NCI-H146 treated with DMSO at 0.1 percent for 48 hours (cell line): ENCODE measurements at regions not wholly inside any gene's neighbourhood (a gene's known extent, or its start where the extent isn't known, plus 50 kb on each side); places are given as distances from the start of the nearest gene placed in this dataset.

ENCODE experiments used
- DNase-seq: peaks from one replicate; lab custom pipeline; 2025; ENCODE audit not compliant: unreplicated experiment; lab: John Stamatoyannopoulos, UW

DNA sequence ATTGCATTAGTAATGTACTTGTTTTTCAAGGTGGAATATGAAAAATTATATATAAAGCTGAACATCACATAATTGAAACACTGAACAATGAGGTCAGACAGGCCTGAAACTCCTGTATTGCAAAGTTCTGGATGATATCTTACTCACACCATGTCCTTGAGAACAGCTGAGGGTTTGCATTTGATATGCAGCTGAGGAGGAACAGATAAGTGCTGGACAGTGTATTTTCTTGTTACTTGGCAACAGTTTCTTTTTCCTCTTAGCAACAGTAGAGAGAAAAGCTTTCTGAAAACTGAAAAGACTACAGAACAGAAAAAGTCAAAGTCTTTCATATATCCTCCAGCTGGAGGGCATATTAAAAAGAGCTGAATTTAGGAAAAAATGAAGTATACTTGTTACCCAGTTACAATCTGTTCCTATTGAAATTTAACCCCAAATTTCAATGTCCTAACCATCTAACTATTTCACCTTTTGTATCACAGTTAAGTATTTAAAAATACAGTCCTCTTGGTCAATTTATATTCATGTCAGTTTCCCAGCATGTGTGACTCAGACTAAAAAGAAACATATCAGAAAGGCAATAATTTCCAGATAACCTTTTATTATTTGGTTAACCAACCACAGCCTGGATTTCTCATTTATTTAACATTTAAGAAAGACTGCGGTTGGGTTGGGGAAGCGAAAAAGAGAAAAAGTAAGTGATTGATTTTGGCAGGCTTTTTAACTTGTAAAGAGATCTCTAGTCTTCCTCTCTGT, 733.0 kb upstream of the DPPA4 start:
- DNase-seq = no peak

DNA sequence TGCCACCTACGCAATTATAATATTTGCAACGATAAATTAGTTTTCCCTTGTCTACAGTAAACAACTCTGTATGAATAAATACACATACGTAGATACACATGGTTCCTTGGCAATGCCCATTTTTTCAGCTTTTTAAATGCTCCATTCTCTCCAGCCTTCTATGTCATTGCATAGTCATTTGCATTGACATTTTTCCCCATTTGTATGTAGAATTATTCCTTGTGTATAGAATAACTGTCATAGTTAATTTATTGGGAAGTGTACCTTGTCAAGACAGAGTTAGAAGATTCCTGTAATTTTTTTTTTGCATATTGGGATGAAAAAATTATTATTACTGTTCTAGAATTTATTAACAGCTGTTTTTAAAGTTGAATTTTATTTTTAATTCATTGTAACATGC, 736.7 kb upstream of the DPPA4 start:
- no peak for DNase-seq

DNA sequence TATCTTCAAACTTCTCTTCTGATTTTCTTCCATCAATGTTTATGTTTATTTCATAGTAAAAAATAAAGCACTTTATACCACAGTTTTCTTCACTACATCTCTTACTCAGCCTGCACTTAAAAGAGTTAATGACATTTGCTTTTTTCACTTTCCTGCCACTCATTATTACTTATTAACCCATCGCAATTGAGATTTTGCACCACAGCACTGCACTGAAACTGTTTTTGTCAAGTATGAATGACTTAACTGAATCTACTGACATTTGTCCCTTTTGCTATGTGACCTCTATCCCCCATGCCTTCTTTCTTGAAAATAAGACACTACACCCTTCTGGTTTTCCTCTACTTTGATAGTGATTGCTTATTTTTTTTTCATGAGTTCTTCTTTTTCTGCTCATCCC, 739.7 kb upstream of the DPPA4 start:
- DNase-seq = no peak

DNA sequence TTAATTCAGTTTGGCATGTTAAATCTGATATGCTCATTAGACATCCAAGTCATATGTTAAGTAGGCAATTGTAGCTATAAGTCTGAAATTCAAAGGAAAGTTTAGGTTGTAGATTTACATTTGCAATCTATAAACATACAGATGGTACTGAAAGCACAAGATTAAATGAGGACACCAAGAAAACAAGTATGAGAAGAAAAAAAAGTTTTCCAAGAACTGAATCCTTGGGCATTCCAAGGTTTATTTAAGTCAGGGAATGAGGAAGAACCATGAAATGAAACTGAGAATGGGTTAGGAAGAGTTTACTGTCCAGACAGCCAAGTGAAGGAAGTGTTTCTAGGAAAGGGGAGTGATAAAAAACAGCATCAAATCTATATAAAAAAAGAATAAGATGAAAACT, 756.1 kb upstream of the DPPA4 start:
- no peak for DNase-seq

DNA sequence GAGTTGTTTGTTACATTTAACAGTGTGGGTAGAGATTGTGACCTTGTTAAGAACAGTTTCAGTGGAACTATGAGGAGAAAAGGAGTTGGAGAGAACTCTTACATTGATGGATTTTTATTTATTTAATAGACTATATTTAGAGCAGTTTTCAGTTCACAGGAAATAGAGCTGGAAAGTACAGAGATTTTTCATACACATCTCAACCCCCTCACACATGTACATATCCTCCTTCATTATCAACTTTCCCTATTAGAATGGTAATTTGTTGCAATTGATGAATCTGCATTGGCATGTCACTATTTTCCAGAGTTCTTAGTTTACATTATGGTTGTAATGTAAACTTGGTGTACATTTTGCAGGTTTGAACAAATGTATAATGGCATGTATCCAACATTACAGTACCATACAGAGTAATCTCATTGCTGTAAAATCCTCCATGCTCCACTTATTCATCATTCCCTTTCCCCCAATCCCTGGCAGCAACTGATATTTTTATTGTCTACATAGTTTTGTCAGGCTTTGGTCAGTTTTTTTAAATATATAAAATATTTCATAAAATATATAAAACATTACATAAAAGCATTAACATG, 756.6 kb upstream of the DPPA4 start:
- DNase-seq = no peak

DNA sequence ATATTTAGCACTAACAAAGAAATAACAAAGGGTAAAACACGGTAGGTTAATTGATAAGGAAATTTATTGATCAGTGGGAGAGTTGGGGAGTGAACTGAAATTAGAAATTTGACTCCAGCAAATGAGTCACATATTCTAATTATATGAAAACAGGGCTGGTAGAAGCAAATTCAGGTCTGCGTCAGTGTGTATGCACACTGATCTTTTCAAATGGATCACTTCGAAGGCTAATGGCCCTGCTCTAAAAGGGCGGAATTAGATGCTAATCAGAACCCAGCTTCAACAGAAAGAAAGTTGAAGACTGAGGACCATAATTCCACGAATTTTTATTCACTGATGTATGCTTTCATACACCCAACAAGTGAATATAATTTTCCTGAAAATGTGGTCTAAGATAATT, 762.4 kb upstream of the DPPA4 start:
- no peak for DNase-seq

DNA sequence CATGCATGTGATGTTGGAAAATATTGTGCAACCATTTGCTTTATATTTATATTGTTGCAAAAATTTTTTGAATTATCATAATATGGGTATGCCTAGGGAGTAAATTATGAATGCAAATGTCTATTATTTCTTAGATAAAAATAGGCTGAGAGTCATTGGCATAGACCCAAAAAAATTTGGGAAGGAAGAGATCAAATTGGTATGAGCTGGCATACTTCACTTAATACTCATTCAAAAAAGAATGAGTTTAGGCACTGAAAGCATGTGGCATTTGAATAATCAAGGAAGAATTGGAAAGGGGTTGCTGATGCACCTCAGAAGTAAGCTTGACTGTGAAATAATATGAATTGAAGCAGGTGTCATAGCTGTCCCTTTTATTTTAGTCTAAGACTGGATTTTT, 764.0 kb upstream of the DPPA4 start:
- no peak for DNase-seq

DNA sequence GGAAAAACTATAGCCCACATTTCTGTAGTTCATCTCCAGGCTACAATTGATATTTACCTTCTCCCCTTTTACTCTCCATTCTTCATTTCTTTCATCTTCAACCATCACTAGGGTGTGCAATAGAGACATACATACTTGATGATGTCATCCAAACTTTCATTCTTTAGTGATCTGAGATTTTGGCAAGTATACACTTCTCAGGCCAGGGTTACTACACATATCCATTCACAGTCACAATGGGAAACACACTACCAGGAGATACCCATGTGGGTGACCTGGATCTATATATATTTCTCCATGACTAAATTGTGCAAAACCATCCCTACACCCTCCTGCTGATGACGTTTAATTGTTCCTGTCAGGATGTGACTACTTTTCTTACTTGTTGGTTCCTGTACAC, 769.5 kb upstream of the DPPA4 start:
- DNase-seq = no peak

DNA sequence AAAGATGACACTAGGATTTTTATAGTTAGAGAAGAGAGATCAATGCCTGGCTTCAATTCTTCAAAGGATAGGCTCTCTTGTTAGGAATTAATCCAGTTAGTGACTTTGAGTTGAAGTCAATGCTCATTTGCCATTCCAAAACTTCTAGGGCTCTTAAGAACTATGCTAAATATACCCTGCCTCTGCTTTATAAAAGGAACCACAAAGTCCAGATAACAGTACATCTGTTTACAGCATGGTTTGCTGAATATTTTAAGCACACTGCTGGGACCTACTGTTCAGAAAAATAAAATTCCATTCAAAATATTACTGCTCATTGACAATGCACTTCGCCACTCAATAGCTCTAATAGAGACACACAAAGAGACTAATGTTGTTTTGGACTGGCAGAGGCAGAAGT, 786.6 kb upstream of the DPPA4 start:
- DNase-seq = no peak

DNA sequence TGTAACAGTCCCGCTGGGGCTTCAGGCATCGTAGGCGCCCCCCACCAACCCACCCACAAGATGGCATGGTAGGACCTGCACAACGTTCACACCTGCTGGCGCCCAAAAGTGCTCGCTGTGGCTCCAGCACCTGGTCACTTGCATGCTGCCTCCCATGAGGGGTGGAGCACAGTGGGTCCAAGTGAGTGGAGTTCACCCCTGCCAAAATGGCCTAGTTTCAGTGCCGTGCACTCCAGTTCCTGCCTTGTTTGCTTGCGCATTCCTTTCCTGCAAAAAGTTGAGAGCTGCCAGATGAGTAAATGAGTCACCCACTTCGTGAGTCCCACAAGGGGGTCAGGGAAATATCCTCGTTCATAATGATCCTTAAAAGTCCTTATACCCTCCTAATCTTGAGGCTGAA, 788.7 kb upstream of the DPPA4 start:
- no peak for DNase-seq

DNA sequence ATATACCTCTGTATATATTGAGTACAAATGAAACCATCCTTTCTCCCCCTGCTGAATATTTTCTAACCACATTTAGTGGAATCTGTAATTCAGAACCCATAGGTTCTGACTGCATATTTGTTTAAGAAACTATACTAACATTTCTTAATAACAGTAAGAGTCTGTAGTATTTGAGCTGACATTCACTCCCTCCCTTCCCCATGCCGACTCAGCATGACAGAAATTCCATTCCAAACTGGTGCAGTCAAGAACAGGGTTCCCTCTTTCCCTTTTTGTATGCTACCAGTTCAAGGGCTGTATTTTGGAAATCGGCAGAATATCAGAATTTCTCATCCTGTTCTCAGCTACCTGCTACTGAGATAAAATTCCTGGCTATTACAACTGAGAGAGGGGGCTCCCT, 796.6 kb upstream of the DPPA4 start:
- DNase-seq = no peak

DNA sequence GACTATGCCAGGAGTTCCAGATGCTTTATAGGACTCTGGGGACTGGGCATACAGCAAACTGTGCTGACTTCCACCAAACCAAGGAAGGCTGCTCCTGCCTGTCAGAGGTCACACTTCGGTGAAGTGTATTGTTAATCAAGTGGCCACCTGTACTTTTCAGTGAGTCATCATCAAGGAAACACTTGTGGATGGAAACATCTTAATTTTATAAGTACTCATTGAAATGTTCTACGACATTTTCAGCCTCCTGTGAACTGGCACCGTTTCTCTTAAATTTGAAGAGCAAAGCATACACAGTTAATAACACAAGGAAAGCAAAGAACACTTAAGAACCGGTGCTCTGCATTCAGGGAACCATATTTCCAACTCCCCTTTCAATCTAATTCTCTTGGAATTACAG, 801.7 kb upstream of the DPPA4 start:
- DNase-seq = no peak

DNA sequence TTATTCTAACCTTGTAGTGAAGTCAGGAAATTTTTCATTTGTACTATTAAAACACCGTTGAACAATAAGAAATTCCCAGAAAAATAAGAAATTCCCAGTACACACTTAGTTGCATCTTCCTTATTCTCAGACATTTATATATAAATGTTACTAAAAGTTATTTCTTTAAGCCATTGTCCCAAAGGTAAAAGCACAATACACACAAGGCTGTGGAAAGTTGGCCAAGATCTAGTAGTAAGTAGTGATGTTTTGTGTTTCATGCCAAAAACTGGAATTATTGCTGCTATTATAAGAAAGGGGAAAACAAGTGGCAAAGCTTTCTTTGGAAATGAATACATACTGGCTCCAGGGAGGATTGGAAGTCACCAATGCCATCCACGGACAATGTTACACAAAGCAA, 802.5 kb upstream of the DPPA4 start:
- DNase-seq = no peak

DNA sequence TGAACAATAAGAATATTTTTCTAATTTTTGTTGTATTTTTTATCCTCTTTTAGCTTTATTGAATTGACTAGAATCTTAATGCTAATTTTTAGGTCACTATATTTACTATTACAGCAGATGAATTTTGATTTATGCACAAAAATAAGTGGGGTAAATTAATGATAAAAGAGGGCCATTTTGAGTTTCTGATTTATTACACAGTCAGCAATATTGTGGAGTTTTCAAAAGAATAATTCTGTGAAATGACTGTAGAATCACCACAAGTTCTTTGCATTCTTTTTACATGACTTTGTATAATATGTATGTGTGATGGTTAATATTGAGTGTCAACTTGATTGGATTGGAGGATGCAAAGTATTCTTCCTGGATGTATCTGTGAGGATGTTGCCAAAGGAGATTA, 812.4 kb upstream of the DPPA4 start:
- DNase-seq = no peak

DNA sequence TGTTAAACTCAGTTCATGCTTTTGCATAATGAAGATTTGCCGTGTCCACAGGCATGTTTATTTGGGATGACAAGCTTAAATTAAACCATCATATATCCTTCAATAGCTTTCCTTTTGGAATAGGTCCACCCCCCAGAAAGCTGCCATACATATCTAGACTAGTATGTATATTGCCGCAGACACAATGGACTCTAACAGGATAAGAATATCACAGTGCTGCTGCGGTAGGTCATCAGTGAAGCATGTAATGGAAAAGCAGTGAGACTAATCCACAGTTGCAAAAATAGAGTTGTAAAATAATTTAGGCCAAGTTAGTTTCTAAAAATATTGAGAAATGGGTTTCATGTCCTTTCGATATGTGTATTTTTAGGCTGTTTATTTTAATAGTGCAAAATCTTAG, 819.9 kb upstream of the DPPA4 start:
- no peak for DNase-seq

DNA sequence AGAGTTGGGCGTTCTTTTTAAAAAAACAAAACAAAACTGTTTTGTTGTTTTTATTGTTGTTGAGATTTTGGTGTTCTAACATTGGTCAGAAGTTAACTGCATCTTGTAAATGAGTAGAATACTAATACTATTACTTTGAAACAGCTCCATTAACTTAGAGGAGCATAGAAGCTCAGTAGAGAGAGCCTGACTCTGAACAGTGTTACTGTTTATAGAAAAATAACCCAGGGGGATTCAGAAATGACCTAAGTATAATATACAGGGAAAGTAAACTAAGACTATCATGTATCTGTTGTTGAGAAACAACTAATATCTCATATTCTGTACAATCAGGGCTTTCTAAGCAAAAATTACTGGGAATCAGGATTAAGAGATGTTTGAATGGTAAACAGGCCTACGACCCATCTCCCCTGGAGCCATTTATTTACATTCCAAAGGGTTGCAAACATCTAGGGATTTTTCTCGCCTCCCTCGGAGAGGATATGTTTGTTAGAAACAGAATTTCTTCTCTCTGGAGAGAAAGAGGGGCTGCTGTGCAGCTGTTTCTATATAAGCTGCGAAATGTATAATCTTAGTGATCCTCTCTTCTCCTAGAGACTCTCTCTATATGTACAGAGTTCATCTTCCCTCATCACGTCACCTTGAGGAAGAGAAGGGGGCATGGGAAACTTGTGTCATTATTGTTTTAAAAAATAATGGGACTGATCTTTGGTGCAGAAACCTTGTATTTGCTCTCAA, 827.5 kb upstream of the DPPA4 start:
- DNase-seq = no peak

DNA sequence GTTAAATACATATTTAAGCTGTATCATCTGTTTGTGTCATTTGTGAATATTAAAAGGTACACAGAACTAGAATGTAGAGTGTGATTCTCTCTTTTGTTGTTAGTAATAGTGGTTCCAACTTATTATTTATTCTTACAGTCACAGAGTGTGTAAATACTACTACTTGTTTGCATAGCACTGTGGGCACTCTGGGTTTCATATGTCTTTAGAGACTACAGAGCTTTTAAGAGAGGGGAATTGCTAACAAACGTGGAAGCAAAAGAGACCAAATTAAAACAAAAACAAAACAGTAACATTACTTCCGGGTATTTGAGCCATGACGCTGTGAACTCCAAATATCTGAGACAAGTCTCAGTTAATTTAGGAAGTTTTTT, 828.0 kb upstream of the DPPA4 start:
- DNase-seq = no peak

DNA sequence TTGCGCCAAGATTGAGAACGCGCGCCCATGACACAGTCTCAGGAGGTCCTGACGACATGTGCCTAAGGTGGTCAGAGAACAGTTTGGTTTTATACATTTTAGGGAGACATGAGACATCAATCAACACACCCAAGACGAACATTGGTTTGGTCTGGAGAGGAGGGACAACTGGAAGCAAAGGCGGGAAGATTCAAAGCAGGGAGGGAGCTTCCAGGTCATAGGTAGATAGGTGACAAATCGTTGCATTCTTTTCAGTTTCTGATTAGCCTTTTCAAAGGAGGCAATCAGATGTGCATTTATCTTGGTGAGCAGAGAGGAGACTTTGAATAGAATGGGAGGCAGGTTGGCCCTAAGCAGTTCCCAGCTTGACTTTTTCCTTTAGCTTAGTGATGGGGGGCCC, 828.4 kb upstream of the DPPA4 start:
- no peak for DNase-seq

DNA sequence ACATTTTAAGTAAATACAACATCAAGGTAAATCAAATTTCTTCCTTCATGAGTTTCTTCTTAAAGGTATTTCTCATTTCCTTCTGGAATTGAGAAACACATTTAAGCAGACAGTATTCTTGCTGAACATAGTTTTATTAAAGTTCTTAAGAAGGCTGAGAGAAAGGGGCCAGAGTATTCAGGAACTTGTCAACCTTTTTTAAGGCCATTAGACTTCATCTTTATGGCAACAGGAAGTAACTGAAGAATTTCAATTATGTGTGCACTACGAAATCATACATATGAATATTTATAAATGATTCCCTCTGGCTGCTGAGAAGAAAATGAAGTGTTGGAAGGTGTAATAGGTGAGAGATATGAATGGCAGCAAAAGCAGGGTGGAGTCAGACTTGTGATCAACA, 829.4 kb upstream of the DPPA4 start:
- no peak for DNase-seq

DNA sequence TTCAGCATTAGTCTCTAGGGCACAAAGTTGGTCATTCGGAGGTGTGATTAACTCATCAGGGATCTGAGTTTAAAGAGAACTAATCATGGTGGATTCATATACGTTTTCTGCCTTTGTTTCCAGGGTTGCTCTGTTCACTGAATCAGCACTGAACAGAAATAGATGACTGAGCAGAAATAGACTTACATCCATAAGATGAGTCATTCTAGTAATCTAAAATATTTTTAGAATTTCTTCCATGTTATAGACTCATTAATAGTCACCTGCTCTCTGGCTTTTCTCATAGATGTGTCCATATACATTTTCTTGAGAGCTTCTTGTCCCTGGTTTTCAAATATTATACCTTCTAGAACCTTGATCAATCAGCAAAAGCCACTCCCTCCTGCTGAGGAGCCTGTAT, 837.6 kb upstream of the DPPA4 start:
- DNase-seq = no peak

DNA sequence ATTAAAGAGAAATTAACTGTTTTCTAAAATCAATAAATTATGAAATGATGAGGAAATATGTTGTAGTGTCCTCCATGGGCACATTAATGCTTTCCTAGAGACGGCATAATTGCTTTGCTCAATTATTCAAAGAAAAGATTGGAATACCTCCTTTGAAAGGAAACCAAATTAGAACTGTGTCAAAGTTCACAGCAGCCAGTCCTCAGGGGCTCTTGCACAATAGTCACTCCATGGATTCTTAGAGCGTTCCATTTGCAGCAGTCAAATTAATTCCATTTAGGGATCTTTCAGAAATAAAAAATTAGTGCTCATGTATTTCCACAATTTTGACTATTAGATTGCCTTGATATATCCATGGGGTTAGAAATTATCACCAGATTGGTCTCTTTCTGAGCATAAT, 841.6 kb upstream of the DPPA4 start:
- no peak for DNase-seq

DNA sequence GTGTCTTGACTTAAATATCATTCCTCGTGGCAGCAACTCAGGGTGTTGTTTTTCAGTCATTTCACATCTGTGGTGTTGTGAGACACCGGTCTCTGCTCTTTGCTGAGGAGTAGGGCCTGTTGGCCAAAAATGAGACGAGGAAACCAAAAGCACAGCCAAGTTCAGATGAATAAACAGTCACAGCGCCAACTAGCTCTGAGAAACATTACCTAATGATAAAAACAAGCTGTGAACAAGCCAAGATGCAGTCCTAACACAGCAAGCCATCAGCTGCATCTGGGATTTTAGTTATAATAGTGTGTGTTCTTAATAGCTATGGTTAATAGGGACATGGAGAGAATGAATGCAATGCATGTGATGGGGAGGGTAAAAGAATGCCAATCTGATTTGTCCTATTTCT, 843.4 kb upstream of the DPPA4 start:
- no peak for DNase-seq

DNA sequence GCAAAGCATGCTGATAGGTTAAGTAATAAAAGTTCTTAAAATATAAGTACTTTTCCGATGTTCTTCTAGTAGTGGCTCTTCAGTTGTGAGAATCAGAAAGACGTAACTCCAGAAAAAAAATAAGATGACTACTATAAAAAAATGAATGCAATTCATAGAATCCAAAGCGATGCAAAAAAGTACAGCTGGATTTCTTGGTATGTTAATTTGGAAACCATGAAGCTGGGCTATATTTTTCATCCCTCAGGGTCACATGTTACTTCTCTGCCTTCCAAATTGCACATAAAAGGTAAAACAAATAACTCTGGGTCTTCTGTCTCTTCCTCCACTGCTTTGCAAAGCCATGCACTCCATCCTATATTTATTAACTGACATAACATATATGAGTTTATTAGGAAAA, 843.9 kb upstream of the DPPA4 start:
- DNase-seq = no peak
